ENCODE measurements at regions not wholly inside any gene's neighbourhood (a gene's known extent, or its start where the extent isn't known, plus 50 kb on each side); places are given as distances from the start of the nearest gene placed in this dataset.

DNA sequence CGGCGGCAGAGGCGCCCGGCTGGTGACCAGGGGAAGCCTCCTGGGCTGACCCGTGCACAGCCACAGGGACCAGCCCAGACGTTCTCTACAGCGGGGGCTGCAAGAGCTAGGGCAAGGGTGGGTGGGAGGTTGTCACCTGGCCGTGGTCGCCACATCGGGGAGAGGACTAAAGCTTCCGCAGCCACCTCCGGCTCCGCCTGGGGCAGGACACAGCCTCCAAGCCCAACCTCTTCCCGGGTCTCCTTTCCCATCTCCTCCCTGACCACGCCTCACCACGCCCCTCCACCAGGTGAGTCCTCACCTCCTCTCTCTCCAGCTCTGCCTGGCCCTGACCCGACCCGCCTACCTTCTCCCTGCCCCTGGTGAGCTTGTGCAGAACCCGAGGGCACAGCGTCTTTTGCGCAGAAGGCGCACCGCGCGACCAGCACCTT is 75.9 kb upstream of the LMO1 start:
- CTCF ChIA-PET, result interaction anchor here (0.6 to 1.9 kb wide), 4 partner anchors 12 to 1409 kb away, joined by 3 to 15 read pairs (median 3); partner anchors contain the start of gene LMO1
- H4K20me1 ChIP-seq (ENCODE audit: control insufficient read depth, insufficient read depth), result no peaks in the 10 kb centered on the region
- H3K36me3 ChIP-seq (ENCODE audit: control insufficient read depth in 2 of 2, insufficient read depth in 2 of 2, low read length in 1 of 2), result no peaks in the 10 kb centered on the region
- no peaks in the 10 kb centered on the region for H3K79me2 ChIP-seq (ENCODE audit: control insufficient read depth, insufficient read depth, low read length)
- H3K9ac ChIP-seq (ENCODE audit: control insufficient read depth, insufficient read depth, low read length), result no peak overlapping the region
- intact Hi-C loops (cut with micrococcal nuclease; ENCODE audit: unreplicated experiment) (no loop called here), in situ Hi-C loops (cut with MboI) (loop anchor here (5.0 kb wide), 1 partner anchor 228 kb away; no protein-coding TSS in a partner anchor)
- 74% methylated on average over 25 of the region's 25 CpGs for WGBS (ENCODE audit: insufficient coverage, insufficient replicate concordance, low lambda C conversion rate, missing lambda C conversion rate)
- H3K9me3 ChIP-seq (replicated peaks; ENCODE audit: control insufficient read depth, insufficient read depth, low read length), result no peaks in the 10 kb centered on the region
- BruUV-seq (replicated peaks), result no TSS peak
- no peak overlapping the region for H3K27ac ChIP-seq (ENCODE audit: control insufficient read depth, insufficient read depth)
- no peak for DNase-seq (ENCODE audit: low read depth, low spot score)
- H2AFZ ChIP-seq (ENCODE audit: control insufficient read depth, low read depth, low read length), result no peak overlapping the region
- RAD21 ChIA-PET (ENCODE audit: unreplicated experiment), result no interaction called here
- no peaks in the 10 kb centered on the region for H3K27me3 ChIP-seq (replicated peaks in 1 of 2; ENCODE audit: control insufficient read depth in 2 of 2, insufficient read depth in 2 of 2, low read length in 1 of 2)
- no peak for FAIRE-seq
- POLR2A ChIA-PET, result no interaction called here
- H3K4me1 ChIP-seq (ENCODE audit: control insufficient read depth, insufficient read depth, low read length), result peaks cover 15% of the 10 kb centered on the region
- H3K4me2 ChIP-seq (ENCODE audit: control insufficient read depth, insufficient read depth), result no peak overlapping the region
- H3K4me3 ChIP-seq, result no peak overlapping the region
- no peak for ATAC-seq
- SMC1A ChIA-PET (ENCODE audit: uncharacterized antibody, unreplicated experiment), result no interaction called here
- no peak for TF ChIP-seq EED (IDR thresholded peaks at IDR 0.05; ENCODE audit: low read depth)
- no peak for TF ChIP-seq SMARCA5 (IDR thresholded peaks at IDR 0.05)
- TF ChIP-seq RAD21 (IDR thresholded peaks at IDR 0.05; ENCODE audit: insufficient read depth, low read depth, low read length), result no peak
- no peak for TF ChIP-seq ZZZ3 (IDR thresholded peaks at IDR 0.05; ENCODE audit: control insufficient read depth, insufficient read length, low read depth)
- no peak for TF ChIP-seq ZNF24 (IDR thresholded peaks at IDR 0.05)
- no peak for TF ChIP-seq RFX5 (IDR thresholded peaks at IDR 0.05; ENCODE audit: low read depth, low read length)
- no peak for TF ChIP-seq SREBF2 (IDR thresholded peaks at IDR 0.05; ENCODE audit: low read length)
- no peak for TF ChIP-seq ETV6 (conservative IDR thresholded peaks at IDR 0.05 in 1 of 2, IDR thresholded peaks at IDR 0.05 in 1 of 2; ENCODE audit: borderline replicate concordance in 1 of 2, low read depth in 1 of 2)
- TF ChIP-seq GATAD2B (conservative IDR thresholded peaks at IDR 0.05; ENCODE audit: low read depth), result no peak
- no peak for TF ChIP-seq SP1 (IDR thresholded peaks at IDR 0.05; ENCODE audit: low read depth, low read length)
- no peak for TF ChIP-seq EGR1 (IDR thresholded peaks at IDR 0.05; ENCODE audit: borderline replicate concordance in 1 of 2, low read depth in 2 of 2, low read length in 2 of 2)
- TF ChIP-seq HDAC2 (IDR thresholded peaks at IDR 0.05), result no peak
- TF ChIP-seq HDAC6 (IDR thresholded peaks at IDR 0.05; ENCODE audit: unreplicated experiment), result no peak
- no peak for TF ChIP-seq HCFC1 (IDR thresholded peaks at IDR 0.05; ENCODE audit: low read length)
- no peak for TF ChIP-seq PBX3 (IDR thresholded peaks at IDR 0.05; ENCODE audit: insufficient replicate concordance, low read depth, low read length)
- no peak for TF ChIP-seq FOXK2 (IDR thresholded peaks at IDR 0.05)
- TF ChIP-seq SIN3A (IDR thresholded peaks at IDR 0.05; ENCODE audit: low read depth, low read length), result no peak
- no peak for TF ChIP-seq RCOR1 (conservative IDR thresholded peaks at IDR 0.05; ENCODE audit: low read depth, low read length)
- TF ChIP-seq JUNB (IDR thresholded peaks at IDR 0.05), result no peak
- TF ChIP-seq MXI1 (IDR thresholded peaks at IDR 0.05; ENCODE audit: low read depth, low read length), result no peak
